Fibroblast of villous mesenchyme (primary cell): ENCODE measurements at regions not wholly inside any gene's neighbourhood (a gene's known extent, or its start where the extent isn't known, plus 50 kb on each side); places are given as distances from the start of the nearest gene placed in this dataset.

Source experiments
- DNase-seq: peaks from one replicate; pipeline ENCODE4 v3.0.0-alpha.2; 2010; ENCODE audit warnings: low read depth
- H3K4me3 ChIP-seq: 2 replicates; pipeline ENCODE4 v1.5.1; 2011; ENCODE audit warnings: low read depth, mild to moderate bottlenecking, low read length
- CTCF ChIP-seq: IDR thresholded peaks from 2 replicates; pipeline ENCODE4 v1.5.1; 2012; ENCODE audit warnings: low read depth, mild to moderate bottlenecking, low read length; ENCODE audit not compliant: insufficient read depth

- no peak for DNase-seq
- no peak for TF ChIP-seq CTCF
- H3K4me3 ChIP-seq: no peak overlapping the region
Measured at GRCh38 chr4:110924761-110925160, 301.9 kb upstream of the PITX2 start.

GRCh38 chr4:110926841-110927400 lies 304.0 kb upstream of the PITX2 start:
- no peak for TF ChIP-seq CTCF
- no peak overlapping the region for H3K4me3 ChIP-seq
- peak; percentile 52 for DNase-seq

GRCh38 chr4:110933341-110933740 lies 310.5 kb upstream of the PITX2 start:
- no peak for DNase-seq
- no peak overlapping the region for H3K4me3 ChIP-seq
- no peak for TF ChIP-seq CTCF

- TF ChIP-seq CTCF: no peak
- H3K4me3 ChIP-seq: no peak overlapping the region
- DNase-seq: no peak
Measured at GRCh38 chr4:110944501-110944900, 321.6 kb upstream of the PITX2 start.

GRCh38 chr4:110945600-110945999 lies 322.7 kb upstream of the PITX2 start:
- no peak for TF ChIP-seq CTCF
- no peak overlapping the region for H3K4me3 ChIP-seq
- DNase-seq: no peak

- DNase-seq: peak; percentile 59
- no peak for TF ChIP-seq CTCF
- no peak overlapping the region for H3K4me3 ChIP-seq
Measured at GRCh38 chr4:110949542-110949941, 326.7 kb upstream of the PITX2 start.

- DNase-seq: no peak
Measured at GRCh38 chr4:110950731-110951130, 327.9 kb upstream of the PITX2 start.

More at GRCh38 chr4:110950731-110951130, 327.9 kb upstream of the PITX2 start:
- TF ChIP-seq CTCF: no peak
- no peak overlapping the region for H3K4me3 ChIP-seq
